Testis (tissue), 2 donors: ENCODE measurements at regions not wholly inside any gene's neighbourhood (a gene's known extent, or its start where the extent isn't known, plus 50 kb on each side); places are given as distances from the start of the nearest gene placed in this dataset.

Experiments used
- CTCF ChIP-seq, 3 experiments: fragments of 450-650 bp in 2 of 3; fragments of 200-600 bp in 1 of 3; sonication (generic) in 1 of 3; IDR thresholded peaks; one replicate each; pipeline ENCODE4 v1.5.1; 2016 to 2019; ENCODE audit warnings: antibody characterized with exemption in 3 of 3, mild to moderate bottlenecking in 2 of 3, moderate library complexity in 1 of 3
- POLR2A ChIP-seq: fragments of 450-650 bp; IDR thresholded peaks from one replicate; pipeline ENCODE4 v1.6.1; 2017; ENCODE audit warnings: antibody characterized with exemption, mild to moderate bottlenecking, moderate library complexity

DNA sequence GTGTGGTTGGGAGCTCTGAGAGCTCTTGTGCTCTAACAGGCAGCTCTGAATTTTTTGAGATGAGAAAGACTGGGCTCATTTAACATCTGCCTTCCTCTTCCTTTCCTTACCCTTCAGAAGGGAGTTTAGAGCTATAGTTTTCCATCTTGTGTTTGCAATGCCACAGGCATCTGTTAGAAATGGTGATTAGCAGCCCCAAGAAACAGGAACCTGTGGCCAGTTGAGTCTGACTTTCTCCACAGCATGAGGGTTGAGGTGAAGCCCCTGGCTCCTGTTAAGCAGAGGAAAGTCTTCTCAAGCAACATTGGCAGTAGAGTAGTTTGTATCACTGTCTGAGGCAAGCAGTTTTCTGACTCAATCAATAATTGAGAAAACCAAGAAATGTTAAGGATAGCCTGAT is 577.4 kb downstream of the ZEB2 start:
- TF ChIP-seq CTCF (IDR thresholded peaks at IDR 0.05) = no peak
- no peak for TF ChIP-seq POLR2A
